NCI-H69 (cell line): ENCODE measurements at regions not wholly inside any gene's neighbourhood (a gene's known extent, or its start where the extent isn't known, plus 50 kb on each side); places are given as distances from the start of the nearest gene placed in this dataset.
"Not testable (repeated sequence)": the region's sequence is repeated elsewhere in the genome, so short reads cannot be mapped to it uniquely, and the experiment has no call there.

Experiments used
- DNase-seq: peaks from one replicate; lab custom pipeline; 2025; lab: John Stamatoyannopoulos, UW

GRCh38 chr6:104676679-104677078 lies 183.0 kb downstream of the HACE1 start:
- DNase-seq: not testable (repeated sequence)

GRCh38 chr6:104675161-104675560 lies 184.6 kb downstream of the HACE1 start:
- not testable (repeated sequence) for DNase-seq

GRCh38 chr6:104673078-104673477 lies 186.6 kb downstream of the HACE1 start:
- DNase-seq: not testable (repeated sequence)

- not testable (repeated sequence) for DNase-seq
These were observed 188.2 kb downstream of the HACE1 start for GRCh38 chr6:104671591-104671891.

- DNase-seq: peak; percentile 87
These were observed 188.7 kb downstream of the HACE1 start for GRCh38 chr6:104670834-104671590.

- no peak for DNase-seq
These were observed 190.2 kb downstream of the HACE1 start for GRCh38 chr6:104669483-104669882.

- no peak for DNase-seq
These were observed 203.5 kb downstream of the HACE1 start for GRCh38 chr6:104656235-104656634.

GRCh38 chr6:104653781-104654180 lies 205.9 kb downstream of the HACE1 start:
- no peak for DNase-seq

GRCh38 chr6:104648347-104648746 lies 211.4 kb downstream of the HACE1 start:
- no peak for DNase-seq

GRCh38 chr6:104644848-104645247 lies 214.9 kb downstream of the HACE1 start:
- no peak for DNase-seq

GRCh38 chr6:104642871-104643270 lies 216.8 kb downstream of the HACE1 start:
- no peak for DNase-seq

- DNase-seq: no peak
These were observed 219.0 kb downstream of the HACE1 start for GRCh38 chr6:104640761-104641160.

- DNase-seq: peak; percentile 10
These were observed 219.5 kb downstream of the HACE1 start for GRCh38 chr6:104640150-104640700.

- no peak for DNase-seq
These were observed 220.1 kb downstream of the HACE1 start for GRCh38 chr6:104639668-104640067.

GRCh38 chr6:104638841-104639290 lies 220.9 kb downstream of the HACE1 start:
- DNase-seq: no peak

GRCh38 chr6:104633125-104633524 lies 226.6 kb downstream of the HACE1 start:
- no peak for DNase-seq

- no peak for DNase-seq
These were observed 227.1 kb downstream of the HACE1 start for GRCh38 chr6:104632588-104632987.

GRCh38 chr6:104630955-104631354 lies 228.8 kb downstream of the HACE1 start:
- DNase-seq: no peak

- DNase-seq: no peak
These were observed 229.2 kb downstream of the HACE1 start for GRCh38 chr6:104630522-104630921.

- no peak for DNase-seq
These were observed 229.9 kb downstream of the HACE1 start for GRCh38 chr6:104629826-104630225.

- no peak for DNase-seq
These were observed 234.2 kb downstream of the HACE1 start for GRCh38 chr6:104625536-104625935.

- DNase-seq: peak; percentile 31
These were observed 236.5 kb downstream of the HACE1 start for GRCh38 chr6:104623052-104623690.

GRCh38 chr6:104621396-104621795 lies 238.3 kb downstream of the HACE1 start:
- no peak for DNase-seq
